BE2C (cell line): ENCODE measurements at regions not wholly inside any gene's neighbourhood (a gene's known extent, or its start where the extent isn't known, plus 50 kb on each side); places are given as distances from the start of the nearest gene placed in this dataset.

Source experiments
- DNase-seq: peaks from one replicate; pipeline ENCODE4 v3.0.0-alpha.2; 2020
- H3K27me3 ChIP-seq: fragments of 250-450 bp; sonication (Bioruptor Pico); 2 replicates; pipeline ENCODE4 v1.5.1; 2020; ENCODE audit warnings: mild to moderate bottlenecking
- H3K36me3 ChIP-seq: fragments of 250-450 bp; sonication (Bioruptor Pico); 2 replicates; pipeline ENCODE4 v1.5.1; 2020; ENCODE audit warnings: mild to moderate bottlenecking
- H3K4me1 ChIP-seq: fragments of 250-450 bp; sonication (Bioruptor Pico); 2 replicates; pipeline ENCODE4 v1.5.1; 2020
- H3K4me3 ChIP-seq: 2 replicates; pipeline ENCODE4 v1.5.1; 2011; ENCODE audit warnings: low read depth, low read length
- H3K9me3 ChIP-seq: fragments of 250-450 bp; sonication (Bioruptor Pico); 2 replicates; pipeline ENCODE4 v1.5.1; 2020
- CTCF ChIP-seq: IDR thresholded peaks from 2 replicates; pipeline ENCODE4 v1.5.1; 2012; ENCODE audit warnings: mild to moderate bottlenecking, low read depth, low read length

GRCh38 chr19:31170046-31170445 lies 179.2 kb downstream of the TSHZ3 start:
- Histone ChIP-seq H3K4me1 (no peaks in the 10 kb centered on the region), H3K4me3 (no peak overlapping the region), H3K27me3 (no peaks in the 10 kb centered on the region), H3K36me3 (no peaks in the 10 kb centered on the region), H3K9me3 (no peaks in the 10 kb centered on the region)
- DNase-seq = no peak
- TF ChIP-seq CTCF = no peak

GRCh38 chr19:31168106-31168625 lies 181.1 kb downstream of the TSHZ3 start:
- Histone ChIP-seq H3K36me3 (no peaks in the 10 kb centered on the region), H3K27me3 (no peaks in the 10 kb centered on the region), H3K4me3 (no peak overlapping the region), H3K4me1 (no peaks in the 10 kb centered on the region), H3K9me3 (no peaks in the 10 kb centered on the region)
- DNase-seq = no peak
- no peak for TF ChIP-seq CTCF

GRCh38 chr19:31167690-31168089 lies 181.5 kb downstream of the TSHZ3 start:
- Histone ChIP-seq H3K4me3 (no peak overlapping the region), H3K36me3 (no peaks in the 10 kb centered on the region), H3K9me3 (no peaks in the 10 kb centered on the region), H3K4me1 (no peaks in the 10 kb centered on the region), H3K27me3 (no peaks in the 10 kb centered on the region)
- TF ChIP-seq CTCF = no peak
- no peak for DNase-seq

DNA sequence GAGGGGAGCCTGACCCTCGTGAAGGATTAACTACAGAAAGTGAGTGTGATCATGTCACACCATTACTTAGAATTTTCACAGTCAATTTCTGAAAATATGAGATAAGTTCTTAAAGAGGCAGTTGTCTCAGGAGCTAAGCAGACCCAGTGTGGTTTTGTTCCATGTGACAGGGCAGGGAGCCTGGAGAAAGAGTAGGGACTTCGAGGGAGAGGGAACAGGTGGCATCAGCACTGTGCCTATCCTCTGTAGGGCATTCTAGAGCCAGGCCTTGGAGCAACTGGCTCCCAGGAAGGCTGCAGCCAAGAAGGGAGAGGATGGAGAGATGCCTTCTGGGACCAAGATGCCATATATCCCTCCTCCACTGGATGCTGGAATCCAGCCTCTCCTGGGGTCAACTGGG lies 183.0 kb downstream of the TSHZ3 start:
- TF ChIP-seq CTCF = no peak
- Histone ChIP-seq H3K9me3 (no peaks in the 10 kb centered on the region), H3K27me3 (no peaks in the 10 kb centered on the region), H3K4me3 (no peak overlapping the region), H3K36me3 (no peaks in the 10 kb centered on the region), H3K4me1 (no peaks in the 10 kb centered on the region)
- DNase-seq = no peak

DNA sequence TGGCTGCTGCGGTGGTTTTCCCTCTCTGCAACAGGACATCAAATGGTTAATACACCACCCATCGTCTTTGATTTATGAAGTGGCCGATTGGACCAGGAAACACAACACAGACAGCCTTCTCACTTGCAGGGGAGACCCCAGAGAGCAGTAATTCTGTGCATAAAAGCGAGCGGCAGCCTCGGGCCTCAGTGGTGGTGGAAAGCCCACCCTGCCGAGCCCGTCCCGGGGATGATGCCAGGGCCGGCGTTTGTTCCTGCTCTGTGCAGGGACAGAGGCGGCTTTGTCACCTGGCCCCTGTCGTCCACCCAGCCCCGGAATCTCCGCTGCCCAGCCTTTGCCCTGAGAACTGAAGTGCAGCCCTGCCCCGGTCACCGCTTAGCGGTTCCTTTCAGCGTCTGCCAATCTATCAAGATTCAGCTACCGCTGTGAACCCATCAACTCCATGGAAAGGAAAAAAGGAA lies 184.4 kb downstream of the TSHZ3 start:
- Histone ChIP-seq H3K4me1 (no peaks in the 10 kb centered on the region), H3K4me3 (no peak overlapping the region), H3K27me3 (no peaks in the 10 kb centered on the region), H3K36me3 (no peaks in the 10 kb centered on the region), H3K9me3 (no peaks in the 10 kb centered on the region)
- no peak for TF ChIP-seq CTCF
- DNase-seq = no peak

DNA sequence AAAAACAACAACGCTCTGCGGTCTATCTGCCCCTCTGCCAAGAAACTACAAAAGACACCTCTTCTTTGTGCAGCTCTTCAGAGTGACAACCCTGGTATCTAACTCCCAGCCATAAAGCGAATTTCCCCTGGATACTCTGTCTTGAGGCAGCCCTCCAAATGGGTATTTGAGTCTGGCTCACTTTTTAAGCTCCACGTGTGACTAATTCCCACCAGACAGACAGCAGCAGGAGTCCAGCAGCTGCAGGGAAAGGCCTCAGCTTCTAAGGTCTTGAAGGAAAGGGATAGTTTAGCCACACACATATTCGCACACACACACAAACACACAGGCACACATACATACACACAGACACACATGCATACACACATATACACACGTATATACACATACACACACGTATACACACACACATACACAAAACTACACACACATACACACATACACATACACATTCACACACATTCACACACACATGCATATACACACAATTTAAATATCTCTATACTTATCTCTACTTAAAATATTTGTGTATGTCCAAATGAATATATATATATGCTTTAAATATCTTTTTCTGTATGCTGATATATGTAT lies 188.8 kb downstream of the TSHZ3 start:
- no peaks in the 10 kb centered on the region for H3K36me3 ChIP-seq
- no peak for TF ChIP-seq CTCF
- H3K27me3 ChIP-seq = no peaks in the 10 kb centered on the region
- H3K4me3 ChIP-seq = no peak overlapping the region
- H3K9me3 ChIP-seq = no peaks in the 10 kb centered on the region
- DNase-seq = no peak
- H3K4me1 ChIP-seq = no peaks in the 10 kb centered on the region
